Thyroid gland (tissue), 4 donors: ENCODE measurements at regions not wholly inside any gene's neighbourhood (a gene's known extent, or its start where the extent isn't known, plus 50 kb on each side); places are given as distances from the start of the nearest gene placed in this dataset.

Source experiments
- CTCF ChIP-seq, 6 experiments: fragments of 200-600 bp in 3 of 6; fragments of 450-650 bp in 3 of 6; sonication (generic) in 3 of 6; IDR thresholded peaks; one replicate each; pipeline ENCODE4 v1.5.1; 2016 to 2019; ENCODE audit warnings: antibody characterized with exemption in 6 of 6, mild to moderate bottlenecking in 2 of 6, inconsistent platforms in 1 of 6, moderate library complexity in 1 of 6
- POLR2A ChIP-seq, 2 donors: fragments of 450-650 bp; IDR thresholded peaks; one replicate each; pipeline ENCODE4 v1.6.1; 2017; ENCODE audit warnings: antibody characterized with exemption in 2 of 2, mild to moderate bottlenecking in 2 of 2, moderate library complexity in 1 of 2

- TF ChIP-seq CTCF (IDR thresholded peaks at IDR 0.05), result no peak
- TF ChIP-seq POLR2A (IDR thresholded peaks at IDR 0.05), result no peak
These were observed 2139.4 kb downstream of the TP53TG3F start for GRCh38 chr16:35598696-35599332.
